ENCODE measurements at regions not wholly inside any gene's neighbourhood (a gene's known extent, or its start where the extent isn't known, plus 50 kb on each side); places are given as distances from the start of the nearest gene placed in this dataset.

DNA sequence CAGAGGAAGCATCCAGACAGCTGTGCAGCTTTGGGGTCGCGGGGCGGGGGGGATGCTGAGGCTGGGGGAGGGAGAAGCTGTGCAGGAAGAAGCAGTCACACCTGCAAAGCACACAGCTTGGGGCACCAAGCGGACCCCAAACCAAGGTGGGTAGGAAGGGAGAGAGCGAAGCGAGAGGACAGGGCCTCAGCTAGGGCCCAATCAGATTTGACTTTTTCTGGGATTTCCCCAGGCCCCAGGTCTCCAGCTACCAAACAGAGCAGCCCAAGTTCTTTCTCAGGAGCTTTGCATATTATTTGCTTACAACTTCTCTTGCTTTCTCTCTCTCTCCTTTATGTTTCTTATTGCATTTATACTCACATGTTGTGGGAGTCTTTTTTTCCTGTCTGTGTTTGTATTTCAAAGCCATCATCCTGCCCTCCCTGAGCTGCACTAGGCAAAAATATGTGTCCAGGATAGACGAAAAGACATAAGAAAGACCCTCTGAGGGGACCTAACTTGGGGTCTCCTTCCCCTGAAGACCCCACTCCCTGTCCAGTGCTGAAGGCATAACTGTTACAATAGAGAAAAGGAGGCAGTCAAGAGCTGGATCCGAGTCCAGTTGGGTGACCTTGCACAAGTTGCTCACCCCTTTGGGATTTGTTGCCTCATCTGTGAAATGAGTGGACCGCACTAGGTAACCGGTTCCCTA lies 50.6 kb upstream of the SMNDC1 start:
- DNase-seq (ENCODE audit: low read depth): no peak

GRCh38 chr10:110355922-110356627 lies 51.4 kb upstream of the SMNDC1 start:
- DNase-seq (ENCODE audit: low read depth): no peak

DNA sequence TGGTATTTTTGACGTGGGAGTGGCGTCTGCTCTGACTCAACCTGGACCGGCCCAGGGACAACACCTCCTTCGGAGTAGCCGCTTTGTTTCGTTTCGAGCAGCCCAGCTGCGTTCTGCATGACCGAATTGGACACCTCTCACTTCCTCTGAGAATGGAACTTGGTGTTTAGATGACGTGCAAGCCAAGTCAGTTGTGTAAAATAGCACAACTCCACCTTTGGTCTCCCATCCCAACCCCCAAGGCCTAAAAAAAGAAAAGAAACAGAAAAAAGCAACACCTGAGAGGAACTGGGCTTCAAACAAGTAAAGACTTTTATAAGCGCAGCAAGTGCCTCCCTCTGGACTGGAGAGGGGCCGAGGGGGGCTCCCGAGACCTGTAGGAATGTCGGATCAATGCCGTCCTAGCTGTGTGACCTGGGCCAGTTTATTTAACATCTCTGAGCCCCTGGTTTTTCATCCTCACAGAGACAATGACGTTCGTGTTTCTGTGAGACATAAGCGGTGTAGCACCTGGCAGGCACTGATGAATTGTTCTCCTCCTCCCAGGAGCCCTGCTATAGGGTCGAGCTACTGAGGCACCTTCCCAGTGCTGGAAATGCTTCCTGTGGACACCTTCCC lies 52.0 kb upstream of the SMNDC1 start:
- DNase-seq (ENCODE audit: low read depth): no peak

GRCh38 chr10:110357252-110357780 lies 52.6 kb upstream of the SMNDC1 start:
- DNase-seq (ENCODE audit: low read depth): no peak

DNA sequence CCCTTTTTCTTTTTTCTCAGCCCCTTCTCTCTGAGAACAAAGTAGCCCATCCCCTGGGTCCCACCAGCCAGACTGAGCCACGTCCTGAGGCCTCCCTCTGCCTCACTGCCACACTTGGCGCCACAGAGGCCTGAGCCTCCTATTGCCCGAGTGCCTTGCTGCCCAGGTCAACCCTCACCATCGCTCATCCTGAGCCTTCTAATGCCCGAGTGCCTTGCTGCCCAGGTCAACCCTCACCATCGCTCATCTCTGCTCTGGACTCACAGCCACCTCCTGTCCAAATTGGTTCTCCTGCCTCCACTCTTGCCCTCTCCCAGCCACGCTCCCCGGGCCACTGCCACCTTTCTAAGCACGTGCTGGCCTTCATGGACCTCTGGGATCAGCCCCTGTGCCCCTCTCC lies 53.2 kb upstream of the SMNDC1 start:
- no peak for DNase-seq (ENCODE audit: low read depth)

DNA sequence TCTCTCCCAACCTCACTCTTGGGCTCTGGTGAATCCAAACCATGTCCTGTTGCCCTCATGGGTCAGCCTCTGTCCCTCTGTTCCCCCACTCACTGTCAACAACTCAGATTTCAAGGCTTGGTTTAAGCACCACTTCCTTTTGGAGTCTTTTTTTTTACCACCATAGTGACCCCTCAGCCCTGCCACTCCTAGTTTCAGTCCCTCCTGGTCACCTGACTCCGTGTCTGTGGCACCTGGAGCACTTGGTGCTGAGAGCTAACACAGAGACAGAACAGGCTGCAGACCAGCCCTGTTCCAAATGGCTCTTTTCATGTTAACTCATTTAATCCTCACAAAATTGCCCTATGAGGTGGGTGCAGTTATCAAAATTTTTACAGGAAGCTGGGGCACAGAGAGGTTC lies 53.6 kb upstream of the SMNDC1 start:
- DNase-seq (ENCODE audit: low read depth): no peak

GRCh38 chr10:110358869-110359629 lies 54.3 kb upstream of the SMNDC1 start:
- DNase-seq (ENCODE audit: low read depth): no peak

- no peak for DNase-seq (ENCODE audit: low read depth)
Measured at GRCh38 chr10:110360857-110361474, 56.2 kb upstream of the SMNDC1 start.

DNA sequence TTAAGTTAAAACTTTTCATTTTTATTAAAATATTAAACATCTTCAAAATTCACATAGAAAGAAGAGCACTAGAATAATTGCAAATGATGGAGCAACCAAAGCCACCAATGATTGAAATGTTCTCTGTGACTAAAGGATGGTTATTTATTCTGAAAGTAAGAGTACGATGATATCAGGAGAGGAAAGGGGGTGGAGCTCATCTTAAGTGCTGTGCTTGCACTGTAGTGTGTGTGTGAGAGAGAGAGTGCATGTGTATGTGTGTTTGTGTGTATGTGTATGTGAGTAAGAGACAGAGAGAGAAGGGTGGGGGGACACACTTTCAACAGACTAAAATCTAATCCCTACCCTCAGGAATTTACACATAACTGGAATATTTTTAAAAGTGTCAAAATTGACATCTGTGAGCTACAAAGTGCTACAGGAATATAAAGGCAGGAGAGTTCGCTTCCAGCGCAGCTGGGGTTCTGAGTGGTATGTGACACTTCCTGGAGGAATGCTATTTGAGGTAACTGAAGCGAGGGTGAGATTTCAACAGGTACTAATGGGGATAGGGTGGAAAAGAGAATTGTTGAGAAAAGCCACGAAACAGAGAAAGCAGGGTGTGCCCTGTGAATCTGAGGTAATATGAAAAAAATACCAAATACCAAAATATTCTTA lies 57.2 kb upstream of the SMNDC1 start:
- DNase-seq (ENCODE audit: low read depth): no peak

GRCh38 chr10:110363572-110364411 lies 59.1 kb upstream of the SMNDC1 start:
- no peak for DNase-seq (ENCODE audit: low read depth)

GRCh38 chr10:110364531-110364937 lies 59.8 kb upstream of the SMNDC1 start:
- DNase-seq (ENCODE audit: low read depth): no peak

GRCh38 chr10:110365356-110366143 lies 60.8 kb upstream of the SMNDC1 start:
- DNase-seq (ENCODE audit: low read depth): no peak

DNA sequence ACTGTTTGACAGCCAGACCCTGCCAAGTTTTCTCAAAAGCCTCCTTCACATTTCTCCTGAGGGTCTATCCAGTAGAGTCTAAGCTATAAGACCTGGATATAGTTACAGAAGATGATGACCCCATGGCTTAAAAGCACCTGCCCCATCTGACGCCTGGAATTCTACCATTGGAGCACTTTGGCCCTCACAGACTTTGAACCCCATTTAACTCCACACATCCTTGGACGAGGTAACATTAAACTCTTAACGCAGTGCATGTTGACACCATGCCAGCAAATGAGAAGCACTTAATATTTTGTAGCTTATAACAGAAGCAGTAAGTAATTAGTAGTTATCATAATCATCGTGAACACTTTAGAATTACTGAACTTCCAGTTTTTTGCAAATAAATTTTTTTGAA lies 61.9 kb upstream of the SMNDC1 start:
- no peak for DNase-seq (ENCODE audit: low read depth)

DNA sequence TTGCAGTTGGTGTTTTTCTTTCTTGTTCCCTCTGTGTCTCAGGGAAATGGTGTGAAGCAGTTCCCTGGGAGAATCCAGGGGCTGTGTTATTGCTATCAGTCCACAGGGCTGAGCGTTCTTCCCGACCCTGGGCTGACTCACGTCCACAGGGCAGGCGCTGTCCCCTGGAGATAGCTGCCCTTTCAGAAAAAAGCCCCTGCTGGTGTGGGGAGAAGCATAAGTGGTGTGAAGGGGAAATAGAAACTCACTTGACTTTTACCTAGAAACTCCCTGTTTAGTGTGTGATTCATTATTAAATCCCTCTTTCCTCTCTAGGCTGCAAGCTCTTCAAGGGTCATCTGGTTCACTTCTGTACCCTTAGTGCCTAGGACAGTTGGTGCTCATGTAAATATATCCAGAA lies 63.3 kb upstream of the SMNDC1 start:
- DNase-seq (ENCODE audit: low read depth): no peak

DNA sequence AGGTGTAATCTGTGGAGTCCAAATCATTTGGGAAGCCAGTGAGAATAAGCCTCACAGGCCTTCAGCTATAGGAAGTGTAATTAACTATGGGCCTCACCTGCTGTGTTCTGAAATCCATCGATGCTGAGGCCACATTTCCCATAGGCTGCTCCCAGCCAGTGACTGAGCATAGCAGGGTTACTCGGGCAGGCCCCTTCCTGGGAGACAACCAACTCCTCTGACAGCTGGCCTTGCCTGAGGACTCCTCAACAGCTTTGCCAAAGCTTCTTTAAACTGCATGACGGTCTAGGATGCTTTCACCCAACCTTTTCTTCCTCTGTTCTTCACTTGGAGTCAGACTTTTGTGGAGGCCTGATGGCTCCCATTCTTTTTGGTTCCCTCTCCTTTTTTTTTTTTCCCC lies 63.8 kb upstream of the SMNDC1 start:
- no peak for DNase-seq (ENCODE audit: low read depth)

DNA sequence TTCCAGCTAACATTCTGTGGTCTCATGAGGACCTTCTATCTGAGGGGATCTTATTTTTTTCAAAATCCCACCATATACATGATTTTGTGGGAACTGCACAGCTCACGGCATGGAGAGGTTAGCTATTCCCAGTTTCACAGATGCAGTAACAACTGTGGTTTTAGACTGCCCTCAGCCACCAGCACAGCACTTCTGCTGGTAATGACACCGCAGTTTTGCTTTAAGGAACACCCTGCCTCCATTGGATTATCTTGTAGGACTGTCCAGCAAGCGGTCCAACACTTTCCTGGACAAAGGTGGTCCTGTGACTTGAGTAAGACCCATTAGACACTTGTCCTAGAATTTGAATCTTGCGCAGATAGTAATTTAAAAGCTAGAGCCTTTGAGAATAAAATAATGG lies 65.3 kb upstream of the SMNDC1 start:
- DNase-seq (ENCODE audit: low read depth): no peak

DNA sequence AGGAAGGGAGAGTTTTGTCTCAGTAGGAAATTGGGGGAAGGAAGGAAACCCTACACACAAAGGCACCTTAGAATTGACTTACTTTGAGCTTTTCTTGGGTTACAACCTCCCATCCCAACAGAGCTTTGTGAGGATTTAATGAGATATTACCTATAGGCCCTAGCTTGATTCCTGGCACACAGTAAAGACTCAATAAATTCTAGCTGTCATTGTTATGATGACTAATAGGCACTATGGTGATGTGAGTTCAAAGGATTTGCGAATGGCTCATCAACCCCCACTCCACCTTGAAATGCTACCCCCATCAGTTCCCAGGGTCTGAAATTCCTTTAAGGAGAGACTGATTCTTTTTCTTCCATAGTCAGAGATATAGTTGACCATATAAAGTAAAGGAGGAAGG lies 67.9 kb upstream of the SMNDC1 start:
- no peak for DNase-seq (ENCODE audit: low read depth)

- DNase-seq (ENCODE audit: low read depth): no peak
Measured at GRCh38 chr10:110373059-110373458, 68.3 kb upstream of the SMNDC1 start.

DNA sequence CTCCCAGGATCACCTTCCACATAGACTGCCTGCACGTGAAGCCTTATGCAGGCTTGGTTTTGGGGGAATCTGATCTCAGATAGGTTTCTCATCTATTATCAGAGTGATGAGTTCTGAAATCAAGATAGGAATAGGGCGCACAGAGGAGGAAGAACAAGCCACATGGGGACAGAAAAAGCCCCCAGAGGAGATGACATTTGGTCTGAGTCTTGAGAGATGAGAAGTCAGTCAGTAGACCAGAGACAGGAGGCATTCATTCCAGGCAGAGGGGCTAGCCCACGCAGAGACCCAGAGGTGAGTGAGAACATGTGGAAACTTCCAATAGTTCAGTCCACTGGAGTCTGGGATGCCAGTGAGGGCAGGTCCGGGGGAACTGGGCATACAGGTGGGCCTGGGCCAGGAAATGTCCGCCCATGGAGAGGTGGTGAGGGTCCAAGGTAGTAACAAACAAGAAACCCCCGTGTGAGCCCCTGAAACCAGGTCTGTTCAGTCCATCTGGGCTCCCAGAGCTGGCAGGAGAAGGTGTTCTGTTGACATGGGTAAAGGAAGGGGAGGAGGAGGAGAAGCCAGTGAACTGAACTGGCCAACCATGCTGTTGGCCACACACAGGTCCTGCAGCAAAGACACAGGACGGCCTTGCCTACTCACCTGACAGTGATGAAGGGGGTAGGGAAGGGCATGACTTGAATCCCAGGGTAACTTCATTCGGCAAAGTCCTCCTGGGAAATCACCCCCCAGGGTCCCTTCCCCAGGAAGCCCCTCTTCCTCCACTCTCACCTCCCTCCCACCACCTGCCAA lies 69.3 kb upstream of the SMNDC1 start:
- no peak for DNase-seq (ENCODE audit: low read depth)
